ENCODE measurements at regions not wholly inside any gene's neighbourhood (a gene's known extent, or its start where the extent isn't known, plus 50 kb on each side); places are given as distances from the start of the nearest gene placed in this dataset.

DNA sequence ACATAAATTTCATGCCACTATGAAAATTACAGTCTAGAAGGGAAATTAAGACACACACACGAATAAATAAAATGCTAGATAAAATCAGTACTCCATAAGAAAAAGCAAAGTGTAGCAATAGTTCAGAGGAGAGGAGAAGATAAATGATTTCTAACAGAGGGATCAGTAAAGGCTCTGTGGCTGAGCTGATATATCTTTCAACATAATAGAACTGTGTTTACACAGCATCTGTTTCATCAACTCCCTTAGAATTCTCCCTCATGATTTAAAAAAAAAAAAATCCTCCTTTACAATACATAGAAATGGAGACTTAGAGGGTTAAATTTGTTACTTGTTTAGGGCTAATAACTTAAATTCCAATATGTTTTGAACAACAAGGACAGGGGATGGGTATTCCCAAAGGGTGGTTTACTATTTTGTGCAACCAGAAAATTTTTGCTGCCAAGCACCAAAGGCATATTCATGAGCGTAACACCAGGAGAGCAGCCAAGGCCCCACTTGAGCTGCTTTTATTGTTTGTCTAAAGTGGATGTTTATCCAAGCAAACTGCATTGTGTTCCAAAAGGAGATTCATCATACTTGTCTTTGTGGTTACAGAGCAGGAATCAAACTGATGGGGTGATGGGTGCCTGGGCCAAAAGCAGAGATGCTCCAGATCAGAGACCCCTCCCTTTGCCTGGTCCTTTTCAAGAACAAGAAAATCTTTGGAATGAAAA, 162.7 kb downstream of the BMP4 start:
- DNase-seq, result no peak

DNA sequence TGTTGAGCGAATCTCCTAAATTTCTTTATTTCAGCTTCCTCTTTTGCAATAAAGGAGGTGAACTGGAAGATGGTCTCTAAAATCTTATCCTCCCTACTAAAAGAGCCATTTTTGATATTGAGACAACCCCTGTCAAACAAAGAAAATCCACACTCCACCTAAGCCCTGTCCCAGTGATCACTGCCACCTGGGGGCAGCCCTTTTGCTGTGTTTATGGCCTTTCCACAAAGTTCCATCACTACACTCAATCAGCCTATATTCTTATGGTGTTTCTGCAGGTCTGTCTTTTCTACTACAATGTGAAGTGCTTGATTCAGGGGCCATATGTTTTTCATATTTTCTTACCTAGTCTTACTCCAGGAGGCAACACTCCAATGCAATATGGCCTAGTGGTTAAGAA, 163.7 kb downstream of the BMP4 start:
- DNase-seq, result no peak

- DNase-seq, result peak; percentile 4
These were observed 165.7 kb downstream of the BMP4 start for GRCh38 chr14:53790731-53791500.

DNA sequence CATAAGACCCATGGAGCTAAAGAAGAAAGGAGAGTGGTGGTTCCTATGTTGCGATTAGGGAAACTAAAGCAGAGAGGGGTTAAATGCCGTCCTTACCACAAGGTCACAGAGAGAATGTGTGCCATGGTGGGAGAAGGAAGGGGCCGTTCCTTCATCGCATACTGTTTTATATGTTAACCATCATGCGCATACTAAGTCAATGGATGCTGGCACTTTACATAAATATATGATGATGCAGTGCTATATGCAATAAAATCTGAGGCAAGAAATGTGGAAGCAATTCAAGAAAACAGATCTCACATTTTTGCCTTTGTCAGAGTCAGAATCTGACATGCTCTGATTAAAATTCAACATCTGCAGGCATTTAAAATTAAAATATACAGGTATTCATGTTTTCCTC, 168.1 kb downstream of the BMP4 start:
- no peak for DNase-seq

DNA sequence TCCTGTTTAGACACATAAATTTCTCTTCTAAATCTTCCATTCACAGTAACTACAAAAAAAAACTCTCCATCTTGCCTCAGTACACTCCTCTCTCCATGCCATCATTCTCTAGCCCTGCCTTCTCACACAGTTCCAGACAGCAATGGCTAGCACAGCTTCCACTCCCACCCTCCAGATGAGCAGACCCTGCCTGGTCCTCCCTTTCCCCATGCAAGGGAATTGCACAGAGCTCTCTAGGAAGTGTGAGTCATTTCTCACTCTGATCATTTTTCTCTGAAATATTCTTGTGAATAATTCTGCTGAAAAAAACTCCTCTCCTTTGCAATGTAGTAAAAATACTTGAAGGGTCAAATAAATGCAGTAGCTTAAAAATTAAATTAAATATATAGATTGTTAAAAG, 170.6 kb downstream of the BMP4 start:
- DNase-seq, result no peak

GRCh38 chr14:53784688-53785087, 171.9 kb downstream of the BMP4 start:
- DNase-seq, result no peak

DNA sequence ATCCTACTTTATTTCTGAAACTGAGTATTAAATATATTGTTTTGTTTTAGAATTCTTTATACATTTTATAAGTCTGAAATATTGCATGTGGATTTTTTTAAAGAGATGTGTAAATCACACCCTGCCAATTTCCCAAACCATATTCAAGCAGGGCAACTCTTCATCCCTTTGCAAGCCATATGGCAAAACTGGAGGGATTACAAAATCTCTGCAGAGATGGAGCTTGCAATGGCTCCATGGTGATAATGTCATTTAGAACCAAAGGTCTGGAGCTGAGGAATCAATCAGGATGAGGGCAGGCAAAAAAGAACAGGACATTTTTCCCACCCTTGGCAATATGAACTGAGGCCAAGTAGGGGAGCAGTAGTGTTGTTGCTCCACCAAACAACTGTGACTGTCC, 173.4 kb downstream of the BMP4 start:
- DNase-seq, result no peak

GRCh38 chr14:53780051-53780555, 176.5 kb downstream of the BMP4 start:
- DNase-seq, result no peak

DNA sequence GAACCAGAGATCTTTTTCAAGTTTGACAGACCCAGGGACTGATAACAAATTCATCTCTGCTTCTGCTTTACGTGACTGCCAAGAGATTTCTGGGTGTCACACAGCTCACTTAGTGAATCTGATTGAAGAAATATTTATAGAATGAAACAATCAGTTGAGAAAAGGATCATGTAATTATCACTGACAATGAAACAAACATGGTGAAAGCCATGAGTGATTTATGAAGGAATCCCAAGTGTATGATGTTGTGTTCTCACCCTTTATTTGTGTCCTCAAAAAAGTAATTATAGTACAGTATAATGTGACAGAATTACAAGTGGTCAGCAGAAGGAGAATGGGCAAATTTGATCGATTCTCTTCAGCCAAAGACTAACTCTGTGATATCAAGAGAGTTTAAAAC, 177.3 kb downstream of the BMP4 start:
- no peak for DNase-seq

- DNase-seq, result no peak
These were observed 178.4 kb downstream of the BMP4 start for GRCh38 chr14:53778263-53778662.

DNA sequence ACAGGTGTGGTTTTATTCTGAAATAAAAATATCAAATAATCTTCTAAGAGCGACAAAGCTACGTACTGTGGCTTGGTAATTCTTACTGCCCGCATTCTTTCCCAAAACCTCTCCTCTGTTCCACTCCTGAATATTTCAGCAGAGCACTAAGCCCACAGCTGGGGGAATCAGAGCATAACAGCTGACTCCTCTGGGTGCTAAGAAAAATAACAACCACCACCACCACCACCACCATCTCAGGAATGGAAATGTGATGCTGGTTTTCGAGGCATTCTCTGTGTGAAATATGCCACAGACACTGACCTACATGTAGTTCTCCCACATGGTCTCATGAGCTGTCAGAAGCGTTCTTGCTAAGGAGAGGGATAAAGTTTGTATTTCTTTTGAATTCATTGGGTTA, 183.7 kb downstream of the BMP4 start:
- no peak for DNase-seq

DNA sequence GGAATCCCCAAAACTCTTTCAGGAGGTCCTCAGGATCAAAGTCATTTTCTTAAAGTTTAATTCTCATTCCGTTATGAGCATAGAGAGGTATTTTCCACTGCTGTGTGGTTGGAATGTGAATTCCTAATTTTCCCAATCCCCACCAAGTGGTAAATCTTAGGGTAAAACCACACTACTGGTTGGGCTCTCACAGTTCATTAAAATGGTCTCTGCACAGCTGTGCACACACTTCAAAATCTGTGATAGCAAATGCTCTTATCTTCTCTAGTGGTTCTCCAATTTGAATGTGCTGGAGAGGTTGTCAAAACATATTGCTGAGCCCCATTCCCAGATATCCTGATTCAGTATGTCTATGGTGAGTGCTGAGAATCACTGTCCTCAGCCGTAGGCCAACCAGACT, 189.1 kb downstream of the BMP4 start:
- no peak for DNase-seq

DNA sequence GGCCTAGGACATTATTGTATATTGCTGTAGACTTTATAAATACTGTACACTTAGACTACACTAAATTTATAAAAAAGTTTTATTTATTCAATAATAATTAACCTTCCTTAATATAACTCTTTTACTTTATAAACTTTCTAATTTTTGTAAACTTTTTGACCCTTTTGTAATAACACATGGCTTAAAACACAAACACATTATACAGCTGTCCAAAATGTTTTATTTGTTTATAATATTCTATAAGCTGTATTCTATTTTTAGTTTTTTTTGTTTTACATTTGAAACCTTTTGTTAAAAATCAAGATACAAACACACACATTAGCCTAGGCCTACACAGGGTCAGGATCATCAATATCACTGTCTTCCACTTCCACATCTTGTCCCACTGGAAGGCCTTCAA, 190.0 kb downstream of the BMP4 start:
- DNase-seq, result no peak

DNA sequence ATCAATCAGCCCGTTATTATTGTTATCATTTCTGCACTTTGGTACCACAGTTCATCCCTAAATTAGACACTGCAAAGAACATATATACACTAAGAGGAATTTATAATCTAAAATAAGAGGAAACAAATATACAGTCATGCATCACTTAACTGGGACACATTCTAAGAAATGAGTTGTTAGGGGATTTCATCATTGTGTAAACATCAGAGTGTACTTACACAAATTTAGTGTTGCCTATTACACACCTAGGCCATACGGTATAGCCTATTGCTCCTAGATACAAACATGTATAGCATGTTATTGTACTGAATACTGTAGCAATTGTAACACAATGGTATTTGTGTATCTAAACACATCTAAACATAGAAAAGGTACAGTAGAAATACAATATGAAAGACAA, 190.5 kb downstream of the BMP4 start:
- DNase-seq, result no peak

DNA sequence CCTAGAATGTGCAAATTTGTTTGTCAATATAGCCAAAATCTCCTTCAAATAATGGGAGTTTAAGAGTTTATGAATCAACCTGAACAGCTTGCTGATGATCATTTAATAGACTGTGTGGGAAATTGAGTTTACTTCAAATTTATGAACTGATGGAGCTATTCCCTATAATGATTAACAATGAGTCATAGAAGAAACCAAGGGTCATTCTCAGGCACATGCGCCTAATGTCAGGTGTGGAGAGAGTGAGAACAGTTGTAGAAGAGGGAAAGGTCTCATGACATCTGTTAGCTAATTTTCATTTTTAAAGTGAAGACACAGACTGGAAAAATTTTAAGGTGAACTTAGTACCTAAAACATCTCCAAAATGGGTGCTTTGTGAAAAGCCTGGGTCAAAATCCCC, 191.8 kb downstream of the BMP4 start:
- no peak for DNase-seq

DNA sequence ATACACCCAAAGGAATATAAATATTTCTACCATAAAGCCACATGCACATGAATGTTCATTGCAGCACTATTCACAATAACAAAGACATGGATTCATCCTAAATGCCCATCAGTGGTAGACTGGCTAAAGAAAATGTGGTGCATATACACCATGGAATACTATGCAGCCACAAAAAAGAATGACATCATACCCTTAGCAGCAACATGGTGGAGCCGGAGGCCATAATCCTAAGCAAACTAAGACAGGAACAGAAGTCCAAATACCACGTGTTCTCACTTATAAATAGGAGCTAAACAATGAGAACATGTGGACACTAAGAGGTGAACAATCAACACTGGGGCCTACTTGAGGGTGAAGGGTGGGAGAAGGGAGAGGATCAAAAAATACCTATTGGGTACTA, 198.5 kb downstream of the BMP4 start:
- no peak for DNase-seq

DNA sequence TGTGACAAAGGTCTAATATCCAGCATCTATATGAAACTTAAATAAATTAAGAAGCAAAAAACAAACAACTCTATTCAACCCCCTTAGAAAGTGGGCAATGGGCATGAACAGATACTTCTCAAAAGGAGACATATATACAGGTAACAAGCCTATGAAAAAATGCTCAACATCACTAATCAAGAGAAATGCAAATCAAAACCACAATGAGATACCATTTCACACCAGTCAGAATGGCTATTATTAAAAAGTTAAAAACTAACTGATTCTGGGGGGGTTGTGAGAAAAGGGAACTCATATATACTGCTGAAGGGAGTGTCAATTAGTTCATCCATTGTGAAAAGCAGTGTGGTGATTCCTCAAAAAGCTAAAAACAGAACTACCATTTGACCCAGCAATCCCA, 198.9 kb downstream of the BMP4 start:
- no peak for DNase-seq

DNA sequence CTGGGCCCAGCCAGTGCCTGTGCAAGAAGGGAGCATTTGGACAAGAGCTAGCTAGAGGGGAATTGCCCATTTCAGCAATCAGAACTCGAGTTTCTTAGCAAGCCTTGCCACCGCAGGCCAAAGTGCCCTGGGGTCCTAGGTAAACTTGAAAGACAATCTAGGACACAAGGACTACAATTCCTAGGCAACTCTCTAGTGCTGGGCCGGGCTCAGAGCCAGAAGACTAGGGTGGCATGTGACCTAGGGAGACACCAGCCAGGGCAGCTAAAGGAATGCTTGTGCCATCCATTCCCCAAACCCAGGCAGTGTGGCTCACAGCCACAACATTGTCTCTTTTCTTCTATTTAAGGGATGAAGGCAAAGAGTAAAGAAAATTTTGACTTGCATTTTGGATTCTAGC, 205.0 kb downstream of the BMP4 start:
- DNase-seq, result no peak

DNA sequence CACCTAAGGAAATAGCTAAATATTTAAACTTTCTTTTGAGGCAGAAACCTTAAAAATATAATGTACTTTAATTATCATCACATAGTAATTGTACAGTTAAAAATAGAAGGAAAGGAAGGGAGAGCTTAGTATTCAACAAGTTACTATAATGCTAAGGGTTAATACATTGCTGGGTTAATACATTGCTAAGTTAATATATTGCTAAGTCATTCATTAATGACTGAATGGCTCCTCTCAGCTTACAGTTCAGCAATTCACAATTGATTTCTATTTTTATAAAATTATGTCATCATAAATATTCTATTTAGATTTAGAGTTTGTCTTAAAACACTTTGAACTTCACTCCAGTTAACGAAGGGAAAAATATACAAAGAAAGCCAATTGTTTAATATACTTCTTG, 207.9 kb downstream of the BMP4 start:
- DNase-seq, result no peak

GRCh38 chr14:53744857-53745256, 211.8 kb downstream of the BMP4 start:
- peak; percentile 12 for DNase-seq

- DNase-seq, result no peak
These were observed 213.3 kb downstream of the BMP4 start for GRCh38 chr14:53743371-53743770.

GRCh38 chr14:53742233-53742620, 214.4 kb downstream of the BMP4 start:
- peak; percentile 11 for DNase-seq

DNA sequence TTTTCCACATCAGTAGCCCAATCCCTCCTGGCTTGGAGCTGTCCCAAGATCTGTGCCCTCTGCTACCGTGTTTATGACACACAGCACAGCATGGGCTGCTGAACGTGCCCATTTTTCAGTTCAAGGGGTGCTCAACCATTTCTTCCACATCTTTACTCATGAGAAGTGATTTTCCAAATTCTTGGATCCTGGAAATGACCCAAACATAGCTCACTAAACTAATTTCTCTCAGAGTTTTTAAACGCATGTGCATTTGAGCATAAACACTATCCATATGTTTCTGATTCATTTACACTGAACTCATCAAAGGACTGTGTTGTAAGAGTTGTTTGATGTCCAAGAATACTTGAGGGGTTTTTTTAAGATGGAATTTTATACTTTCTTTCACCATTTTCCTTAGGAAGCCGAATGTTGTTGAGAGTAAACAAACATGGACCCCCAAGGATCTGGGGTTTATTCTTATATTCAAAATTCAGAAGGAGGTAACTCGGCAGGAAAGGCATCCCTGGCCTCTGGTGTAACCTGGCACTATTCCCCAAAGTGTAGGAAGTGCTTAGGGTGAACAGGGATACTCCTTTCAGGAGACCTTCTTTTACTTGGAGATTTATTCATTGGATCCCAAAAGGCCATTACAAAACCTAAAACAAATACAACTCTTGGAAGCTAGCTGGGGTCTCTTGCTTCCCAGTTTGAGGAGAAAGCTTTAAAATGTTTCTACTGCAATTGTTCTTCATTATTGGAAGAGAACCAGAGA, 215.0 kb downstream of the BMP4 start:
- DNase-seq, result peak; percentile 60

GRCh38 chr14:53740570-53740969, 216.1 kb downstream of the BMP4 start:
- no peak for DNase-seq
